ENCODE measurements at regions not wholly inside any gene's neighbourhood (a gene's known extent, or its start where the extent isn't known, plus 50 kb on each side); places are given as distances from the start of the nearest gene placed in this dataset.
"Not testable (repeated sequence)": the region's sequence is repeated elsewhere in the genome, so short reads cannot be mapped to it uniquely, and the experiment has no call there.

DNA sequence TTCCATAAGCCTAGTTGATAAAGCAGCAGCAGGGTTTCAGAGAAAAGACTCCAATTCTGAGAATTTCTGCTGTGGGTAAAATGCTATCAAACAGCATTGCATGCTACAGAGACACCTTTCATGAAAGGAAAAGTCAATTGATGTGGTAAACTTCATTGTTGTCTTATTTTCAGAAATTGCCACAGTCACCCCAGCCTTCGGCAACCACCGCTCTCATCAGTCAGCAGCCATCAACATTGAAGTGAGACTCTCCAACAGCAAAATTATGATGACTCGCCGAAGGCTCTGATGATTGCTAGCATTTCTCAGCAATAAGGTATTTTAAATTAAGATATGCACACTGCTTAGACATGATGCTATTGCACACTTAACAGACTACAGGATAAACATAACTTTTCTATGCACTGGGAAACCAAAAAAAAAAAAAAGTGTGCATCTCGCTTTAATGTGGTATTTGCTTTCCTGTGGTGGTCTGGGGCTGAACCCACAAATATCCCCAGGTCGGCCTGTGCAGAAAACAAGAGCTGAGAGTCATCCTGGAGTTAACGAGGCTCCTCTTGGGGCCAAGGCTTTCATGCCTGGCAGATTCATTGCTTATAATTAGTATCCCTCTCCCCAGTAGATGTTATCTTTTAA is 192.1 kb downstream of the CTTN start:
- peaks cover 19% of the 10 kb centered on the region for H3K4me1 Mint-ChIP-seq (ENCODE audit: low read depth)
- H3K36me3 Mint-ChIP-seq (ENCODE audit: low read depth), result peaks cover 3% of the 10 kb centered on the region
- DNase-seq (peak; percentile 61), ATAC-seq (peak; percentile 68)
- no peak overlapping the region for H3K27ac Mint-ChIP-seq
- H3K4me3 Mint-ChIP-seq, result peak overlapping the region; percentile 36
- peaks cover 29% of the 10 kb centered on the region for H3K27me3 Mint-ChIP-seq (ENCODE audit: low read depth)
- CTCF ChIA-PET, result interaction anchor here (0.6 kb wide), 1 partner anchor 220 kb away, joined by 3 read pairs; no protein-coding TSS in a partner anchor
- POLR2A ChIA-PET, result interaction anchor here (0.6 kb wide), 3 partner anchors 26 to 930 kb away, joined by 3 to 6 read pairs (median 3); no protein-coding TSS in a partner anchor
- no peaks in the 10 kb centered on the region for H3K9me3 Mint-ChIP-seq (ENCODE audit: insufficient read depth)

DNA sequence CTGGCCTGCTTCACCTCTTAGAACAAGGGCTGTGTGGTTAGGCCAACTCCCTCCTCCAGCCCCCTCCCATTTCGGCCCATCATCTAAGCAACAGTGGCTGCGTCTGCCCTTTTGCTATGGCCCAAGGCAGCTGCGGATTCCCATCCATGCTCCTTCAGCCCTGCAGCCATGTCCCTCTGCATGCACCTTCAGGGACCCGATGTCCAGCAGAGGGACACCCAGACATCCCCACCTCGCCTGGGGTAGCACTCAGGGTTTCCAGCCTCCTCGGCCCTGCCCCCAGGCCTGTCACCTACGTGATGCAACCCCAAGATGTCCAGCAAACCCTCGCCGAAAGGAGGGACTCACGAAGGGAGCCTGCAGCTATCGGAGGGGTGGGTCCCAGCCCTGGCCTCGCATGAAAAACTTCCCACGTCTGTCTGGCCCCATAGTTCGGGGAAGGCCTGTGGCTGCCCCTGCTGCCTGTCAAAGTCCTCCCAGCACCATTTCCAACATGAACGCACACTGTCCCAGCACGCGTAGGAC is 194.4 kb downstream of the CTTN start:
- ChIA-PET CTCF (no interaction called here), POLR2A (no interaction called here)
- Mint-ChIP-seq H3K27me3 (ENCODE audit: low read depth) (peaks cover 17% of the 10 kb centered on the region), H3K9me3 (ENCODE audit: insufficient read depth) (no peaks in the 10 kb centered on the region), H3K36me3 (ENCODE audit: low read depth) (peaks cover 3% of the 10 kb centered on the region), H3K4me3 (no peak overlapping the region), H3K4me1 (ENCODE audit: low read depth) (peaks cover 19% of the 10 kb centered on the region), H3K27ac (no peak overlapping the region)
- ATAC-seq (no peak), DNase-seq (no peak)

DNA sequence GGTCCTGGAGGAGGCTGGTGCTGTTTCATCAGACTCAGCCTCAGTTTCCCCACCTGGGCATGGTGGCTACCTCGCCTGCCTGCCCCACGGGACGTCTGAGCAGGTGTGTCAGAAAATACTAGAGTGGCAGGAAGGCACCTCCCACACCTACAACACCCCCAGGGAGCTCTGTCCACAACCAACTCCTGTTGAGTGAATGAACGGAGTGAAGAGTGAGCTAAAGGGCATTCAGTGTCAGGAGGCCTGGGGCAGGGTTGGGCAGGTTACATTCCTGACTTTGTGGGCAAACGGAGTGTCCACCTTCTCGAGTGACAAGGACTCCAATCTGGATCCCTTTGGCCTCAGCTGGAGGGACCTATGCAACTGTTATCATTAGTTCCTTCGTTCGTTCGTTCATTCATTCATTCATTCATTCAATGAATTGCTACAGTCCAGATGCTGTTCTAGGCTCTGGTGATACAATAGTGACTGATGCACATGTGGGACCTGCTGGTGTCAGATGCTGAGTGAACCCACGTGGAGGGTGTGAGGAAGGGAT is 195.2 kb downstream of the CTTN start:
- peaks cover 16% of the 10 kb centered on the region for H3K27me3 Mint-ChIP-seq (ENCODE audit: low read depth)
- ChIA-PET POLR2A (no interaction called here), CTCF (no interaction called here)
- H3K4me3 Mint-ChIP-seq, result no peak overlapping the region
- DNase-seq (no peak), ATAC-seq (no peak)
- peaks cover 19% of the 10 kb centered on the region for H3K4me1 Mint-ChIP-seq (ENCODE audit: low read depth)
- H3K27ac Mint-ChIP-seq, result no peak overlapping the region
- H3K36me3 Mint-ChIP-seq (ENCODE audit: low read depth), result peaks cover 3% of the 10 kb centered on the region
- no peaks in the 10 kb centered on the region for H3K9me3 Mint-ChIP-seq (ENCODE audit: insufficient read depth)

DNA sequence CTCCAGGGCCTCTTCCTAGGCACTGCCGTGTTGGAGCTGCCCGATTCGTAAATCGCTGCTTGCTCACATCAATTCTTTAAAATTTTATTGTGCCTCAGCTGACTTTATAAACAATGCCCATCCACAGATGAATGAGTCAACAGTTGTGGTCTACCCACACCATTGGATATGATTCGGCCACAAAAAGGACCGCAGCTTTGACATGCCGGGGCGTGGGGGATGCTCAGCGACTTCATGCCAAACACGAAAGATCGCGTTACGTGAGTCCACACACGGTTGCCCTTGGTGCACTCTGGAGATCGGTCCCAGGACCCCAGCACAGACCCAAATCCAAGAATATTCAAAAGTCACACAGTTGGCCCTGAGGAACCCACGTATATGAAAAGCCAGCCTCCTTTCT is 195.7 kb downstream of the CTTN start:
- H3K27me3 Mint-ChIP-seq (ENCODE audit: low read depth), result peaks cover 17% of the 10 kb centered on the region
- peaks cover 19% of the 10 kb centered on the region for H3K4me1 Mint-ChIP-seq (ENCODE audit: low read depth)
- no peaks in the 10 kb centered on the region for H3K9me3 Mint-ChIP-seq (ENCODE audit: insufficient read depth)
- ChIA-PET CTCF (no interaction called here), POLR2A (no interaction called here)
- peaks cover 3% of the 10 kb centered on the region for H3K36me3 Mint-ChIP-seq (ENCODE audit: low read depth)
- no peak overlapping the region for H3K4me3 Mint-ChIP-seq
- DNase-seq (no peak), ATAC-seq (no peak)
- no peak overlapping the region for H3K27ac Mint-ChIP-seq

DNA sequence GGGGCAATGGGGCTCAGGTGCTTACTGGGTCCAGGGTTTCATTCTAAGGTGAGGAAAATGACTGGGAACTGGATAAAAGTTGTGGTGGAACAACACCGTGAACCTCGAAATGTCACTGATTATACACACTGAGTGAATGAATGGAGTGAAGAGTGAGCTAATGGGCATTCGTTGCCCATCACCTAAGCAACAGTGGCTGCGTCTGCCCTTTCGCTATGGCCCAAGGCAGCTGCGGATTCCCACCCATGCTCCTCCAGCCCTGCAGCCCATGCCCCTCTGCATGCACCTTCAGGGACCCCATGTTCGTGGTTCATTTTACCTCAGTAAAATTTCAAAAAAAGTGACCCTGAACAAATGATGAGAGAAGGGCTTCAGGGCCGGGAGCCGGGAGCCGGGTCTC is 196.3 kb downstream of the CTTN start:
- POLR2A ChIA-PET, result no interaction called here
- no peak overlapping the region for H3K4me3 Mint-ChIP-seq
- CTCF ChIA-PET, result no interaction called here
- DNase-seq (no peak), ATAC-seq (no peak)
- peaks cover 14% of the 10 kb centered on the region for H3K4me1 Mint-ChIP-seq (ENCODE audit: low read depth)
- H3K27ac Mint-ChIP-seq, result no peak overlapping the region
- peaks cover 14% of the 10 kb centered on the region for H3K27me3 Mint-ChIP-seq (ENCODE audit: low read depth)
- no peaks in the 10 kb centered on the region for H3K9me3 Mint-ChIP-seq (ENCODE audit: insufficient read depth)
- peaks cover 3% of the 10 kb centered on the region for H3K36me3 Mint-ChIP-seq (ENCODE audit: low read depth)

DNA sequence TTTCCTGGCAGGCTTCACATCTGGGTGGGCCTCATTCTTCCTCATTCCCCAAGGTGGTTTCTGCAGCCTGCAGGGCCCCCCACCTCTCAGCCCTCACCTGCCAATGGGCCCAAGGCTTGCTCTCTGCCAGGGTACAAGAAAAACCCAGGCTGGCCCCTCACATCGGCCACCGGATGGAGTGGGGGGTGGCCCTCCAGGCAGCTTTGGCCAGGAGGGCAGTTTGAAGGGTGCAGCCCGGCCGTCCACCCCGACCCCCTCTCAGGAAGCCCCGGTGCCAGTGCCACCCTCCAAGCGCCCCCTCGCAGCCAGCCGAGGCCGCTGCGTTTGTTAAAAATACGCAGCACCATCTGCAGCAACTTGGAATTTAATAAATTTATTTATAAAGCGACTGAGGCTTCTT is 196.7 kb downstream of the CTTN start:
- ChIA-PET POLR2A (no interaction called here), CTCF (no interaction called here)
- no peak overlapping the region for H3K27ac Mint-ChIP-seq
- H3K4me1 Mint-ChIP-seq (ENCODE audit: low read depth), result peaks cover 12% of the 10 kb centered on the region
- ATAC-seq (no peak), DNase-seq (no peak)
- peaks cover 14% of the 10 kb centered on the region for H3K27me3 Mint-ChIP-seq (ENCODE audit: low read depth)
- H3K9me3 Mint-ChIP-seq (ENCODE audit: insufficient read depth), result no peaks in the 10 kb centered on the region
- no peak overlapping the region for H3K4me3 Mint-ChIP-seq
- H3K36me3 Mint-ChIP-seq (ENCODE audit: low read depth), result peaks cover 3% of the 10 kb centered on the region

DNA sequence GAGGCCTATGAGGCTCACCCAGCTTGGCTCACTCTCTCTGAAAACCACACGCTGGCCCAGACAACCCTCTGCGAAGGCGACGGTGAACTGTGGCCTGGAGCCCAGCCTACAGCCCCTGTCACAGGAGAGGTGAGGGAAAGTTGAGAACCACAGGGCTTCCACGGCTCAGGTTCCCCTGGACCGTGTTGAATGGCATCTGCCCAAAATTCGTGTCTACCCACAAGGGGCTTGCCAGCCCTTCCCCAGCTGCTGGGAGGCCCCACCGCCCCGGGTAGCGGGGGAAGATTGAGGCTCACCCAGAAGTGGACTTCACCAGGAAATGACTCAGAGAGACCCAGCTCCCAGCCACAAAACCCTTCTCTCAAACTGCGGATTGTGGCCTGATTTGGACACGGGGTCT is 197.1 kb downstream of the CTTN start:
- Mint-ChIP-seq H3K27me3 (ENCODE audit: low read depth) (peaks cover 15% of the 10 kb centered on the region), H3K36me3 (ENCODE audit: low read depth) (peaks cover 3% of the 10 kb centered on the region), H3K9me3 (ENCODE audit: insufficient read depth) (no peaks in the 10 kb centered on the region), H3K4me1 (ENCODE audit: low read depth) (peaks cover 8% of the 10 kb centered on the region), H3K4me3 (no peak overlapping the region), H3K27ac (no peak overlapping the region)
- ATAC-seq (no peak), DNase-seq (no peak)
- ChIA-PET CTCF (no interaction called here), POLR2A (no interaction called here)

DNA sequence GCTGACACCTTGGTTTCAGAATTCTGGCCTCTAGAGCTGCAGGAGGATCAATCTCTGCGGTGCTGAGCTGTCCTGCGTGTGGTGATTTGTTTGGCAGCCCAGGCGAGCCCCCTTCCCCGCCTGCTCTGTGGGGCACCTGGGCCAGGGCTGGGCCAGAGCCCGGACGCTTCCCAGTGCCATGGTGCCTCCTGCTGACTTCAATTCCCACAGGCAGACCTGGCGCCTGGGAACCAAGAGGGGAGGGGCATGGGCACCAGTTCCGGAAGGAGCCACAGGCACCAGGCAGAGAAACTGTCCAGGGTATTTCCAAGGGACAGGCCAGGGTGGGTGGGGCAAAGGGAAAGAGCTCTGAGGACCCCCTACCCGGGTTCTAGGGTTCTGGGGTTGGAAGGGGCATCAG is 197.8 kb downstream of the CTTN start:
- DNase-seq (no peak), ATAC-seq (no peak)
- Mint-ChIP-seq H3K9me3 (ENCODE audit: insufficient read depth) (no peaks in the 10 kb centered on the region), H3K27ac (no peak overlapping the region), H3K4me1 (ENCODE audit: low read depth) (peaks cover 2% of the 10 kb centered on the region), H3K27me3 (ENCODE audit: low read depth) (peaks cover 16% of the 10 kb centered on the region), H3K4me3 (no peak overlapping the region), H3K36me3 (ENCODE audit: low read depth) (no peaks in the 10 kb centered on the region)
- ChIA-PET CTCF (no interaction called here), POLR2A (no interaction called here)

DNA sequence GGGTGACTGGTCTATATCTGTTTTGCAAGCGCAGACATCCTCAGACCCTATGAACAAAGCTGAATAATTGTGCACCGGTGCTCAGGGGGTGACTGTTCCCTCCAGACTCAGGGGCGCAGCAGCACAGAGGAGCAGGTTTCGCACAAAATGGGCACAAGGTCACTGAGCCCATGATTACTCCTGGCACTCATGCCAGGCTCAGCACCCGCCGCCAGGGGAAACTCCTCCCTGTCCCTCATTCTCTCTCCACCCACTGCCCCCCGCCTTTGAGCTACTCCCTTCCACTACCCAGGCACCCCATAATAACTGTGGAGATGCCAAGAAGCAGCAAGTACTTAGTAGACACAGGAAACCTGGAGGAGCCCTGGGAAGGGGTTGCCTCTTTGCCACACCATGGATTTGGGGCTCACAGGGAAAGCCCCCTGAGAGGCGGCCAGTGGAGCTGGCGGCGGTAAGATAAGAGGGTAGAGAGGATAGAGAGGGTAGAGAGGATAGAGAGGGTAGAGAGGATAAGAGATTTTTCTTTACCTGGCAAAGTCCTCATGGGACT is 198.8 kb downstream of the CTTN start:
- ChIA-PET CTCF (no interaction called here), POLR2A (no interaction called here)
- no peaks in the 10 kb centered on the region for H3K9me3 Mint-ChIP-seq (ENCODE audit: insufficient read depth)
- ATAC-seq (no peak), DNase-seq (no peak)
- H3K36me3 Mint-ChIP-seq (ENCODE audit: low read depth), result no peaks in the 10 kb centered on the region
- H3K27me3 Mint-ChIP-seq (ENCODE audit: low read depth), result peaks cover 18% of the 10 kb centered on the region
- no peak overlapping the region for H3K4me3 Mint-ChIP-seq
- no peak overlapping the region for H3K27ac Mint-ChIP-seq
- H3K4me1 Mint-ChIP-seq (ENCODE audit: low read depth), result no peaks in the 10 kb centered on the region

DNA sequence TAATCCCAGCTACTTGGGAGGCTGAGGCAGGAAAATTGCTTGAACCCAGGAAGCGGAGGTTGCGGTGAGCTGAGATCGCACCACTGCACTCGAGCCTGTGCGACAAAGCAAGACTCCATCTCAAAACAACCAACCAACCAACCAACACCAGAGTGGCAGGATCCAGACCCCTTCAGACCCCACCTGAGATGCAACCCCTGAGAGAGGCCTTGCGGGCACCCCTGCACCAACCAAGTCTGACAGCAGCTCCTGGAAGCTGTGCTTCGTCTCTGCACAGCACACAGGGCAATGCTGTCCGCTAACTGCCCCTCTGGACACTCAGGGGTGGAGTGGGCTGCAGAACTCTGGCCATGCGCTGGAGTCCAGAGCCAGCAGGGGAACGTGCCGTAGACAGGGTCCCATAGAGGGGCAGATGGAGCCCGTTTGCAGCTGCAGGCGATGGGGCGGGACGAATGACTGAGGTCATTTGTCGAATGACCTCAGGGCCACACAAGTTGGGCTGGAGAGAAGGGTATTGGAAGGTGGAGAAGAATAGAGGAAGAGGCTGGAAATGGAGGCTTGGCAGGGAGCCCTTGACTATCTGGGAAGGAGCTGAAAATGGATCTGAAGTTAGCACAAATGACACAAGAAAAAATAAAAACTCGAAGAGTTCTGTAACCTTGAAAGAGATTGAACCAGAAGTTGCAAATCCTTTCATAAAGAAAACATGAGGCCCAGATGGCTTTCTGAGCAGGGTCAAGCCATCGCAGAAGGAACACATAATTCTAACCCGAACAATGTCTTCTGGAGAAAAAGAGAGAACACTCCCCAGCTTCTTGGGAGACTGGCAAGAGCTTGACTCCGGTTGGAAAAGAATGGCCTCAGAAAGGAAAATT is 199.7 kb downstream of the CTTN start:
- ChIA-PET CTCF (no interaction called here), POLR2A (interaction anchor here (0.6 to 0.7 kb wide), 3 partner anchors 66 to 714 kb away, joined by 3 to 4 read pairs (median 3); no protein-coding TSS in a partner anchor)
- no peak for DNase-seq
- Mint-ChIP-seq H3K9me3 (ENCODE audit: insufficient read depth) (no peaks in the 10 kb centered on the region), H3K4me1 (ENCODE audit: low read depth) (no peaks in the 10 kb centered on the region), H3K36me3 (ENCODE audit: low read depth) (no peaks in the 10 kb centered on the region), H3K27me3 (ENCODE audit: low read depth) (peaks cover 18% of the 10 kb centered on the region), H3K4me3 (no peak overlapping the region), H3K27ac (no peak overlapping the region)
- no peak for ATAC-seq

DNA sequence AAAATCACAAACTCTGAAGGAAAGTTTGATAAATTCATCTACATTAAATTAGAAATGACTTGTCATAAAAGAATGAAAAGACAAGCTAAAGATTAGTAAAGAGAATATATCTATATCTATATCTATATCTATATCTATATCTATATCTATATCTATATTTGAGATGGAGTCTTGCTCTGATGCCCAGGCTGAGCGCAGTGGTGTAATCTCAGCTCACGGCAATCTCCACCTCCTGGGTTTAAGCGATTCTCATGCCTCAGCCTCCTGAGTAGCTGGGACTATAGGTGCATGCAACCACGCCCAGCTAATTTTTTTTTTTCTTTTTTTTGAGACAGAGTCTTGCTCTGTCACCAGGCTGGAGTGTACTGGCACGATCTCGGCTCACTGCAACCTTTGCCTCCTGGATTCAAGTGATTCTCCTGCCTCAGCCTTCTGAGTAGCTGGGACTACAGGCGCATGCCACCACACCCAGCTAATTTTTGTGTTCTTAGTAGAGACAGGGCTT is 202.6 kb downstream of the CTTN start:
- H3K4me1 Mint-ChIP-seq (ENCODE audit: low read depth); POLR2A ChIA-PET; H3K4me3 Mint-ChIP-seq; H3K27ac Mint-ChIP-seq; H3K36me3 Mint-ChIP-seq (ENCODE audit: low read depth); CTCF ChIA-PET; DNase-seq; H3K9me3 Mint-ChIP-seq (ENCODE audit: insufficient read depth); ATAC-seq: not testable (repeated sequence)
- peaks cover 13% of the 10 kb centered on the region for H3K27me3 Mint-ChIP-seq (ENCODE audit: low read depth)

Data from activated CD8-positive, alpha-beta T cell treated with anti-CD3 and anti-CD28 coated beads, Interleukin-2, amount 10 ng/mL, durations not matched to agents 7 days and 5 days (primary cell).